Breast epithelium (tissue), 4 donors: ENCODE measurements at regions not wholly inside any gene's neighbourhood (a gene's known extent, or its start where the extent isn't known, plus 50 kb on each side); places are given as distances from the start of the nearest gene placed in this dataset.

ENCODE experiments used
- DNase-seq, 2 donors: peaks; one replicate each; pipeline ENCODE4 v3.0.0-alpha.2; 2019; ENCODE audit warnings: low spot score in 2 of 2
- H3K27ac ChIP-seq, 2 donors: fragments of 200-600 bp; sonication (generic) in 1 of 2; one replicate each; pipeline ENCODE4 v1.5.1; 2016 to 2019; ENCODE audit warnings: mild to moderate bottlenecking in 1 of 2
- H3K27me3 ChIP-seq, 2 donors: fragments of 200-600 bp; sonication (generic) in 1 of 2; one replicate each; pipeline versions ENCODE4 v1.5.1 to v1.6.0; 2017 to 2019; ENCODE audit warnings: control low read depth in 1 of 2, mild to moderate bottlenecking in 1 of 2
- H3K36me3 ChIP-seq: fragments of 200-600 bp; one replicate; pipeline ENCODE4 v1.5.1; 2019
- H3K4me1 ChIP-seq, 2 donors: fragments of 200-600 bp; sonication (generic); one replicate each; pipeline ENCODE4 v1.5.1; 2016 to 2019; ENCODE audit warnings: control low read depth in 1 of 2
- H3K4me3 ChIP-seq, 3 donors: fragments of 200-600 bp; sonication (generic); 1 replicate in 2 of 3; 2 replicates in 1 of 3; pipeline ENCODE4 v1.5.1; 2016 to 2019; ENCODE audit warnings: mild to moderate bottlenecking in 3 of 3, moderate library complexity in 2 of 3
- H3K9me3 ChIP-seq, 2 donors: fragments of 200-600 bp; sonication (generic) in 1 of 2; one replicate each; pipeline ENCODE4 v1.5.1; 2016 to 2019; ENCODE audit warnings: control low read depth in 1 of 2
- CTCF ChIP-seq, 3 donors: fragments of 450-650 bp; IDR thresholded peaks; one replicate each; pipeline ENCODE4 v1.5.1; 2016 to 2017; ENCODE audit warnings: antibody characterized with exemption in 3 of 3, mild to moderate bottlenecking in 3 of 3, moderate library complexity in 3 of 3
- POLR2A ChIP-seq: fragments of 450-650 bp; IDR thresholded peaks from one replicate; pipeline ENCODE4 v1.6.1; 2016; ENCODE audit warnings: antibody characterized with exemption, mild to moderate bottlenecking, moderate library complexity
- POLR2AphosphoS5 ChIP-seq, 3 donors: sonication (generic); formaldehyde crosslinking; IDR thresholded peaks; one replicate each; pipeline ENCODE4 v1.6.1; 2017; ENCODE audit warnings: antibody characterized with exemption in 3 of 3
- intact Hi-C: fragments of 100-400 bp; cut with DNase I; formaldehyde crosslinking; loops from one replicate; pipeline ENCODE4 v1.15.1; 2023; ENCODE audit warnings: low total_unique reads

GRCh38 chr18:56235071-56235470 is 403.3 kb downstream of the TXNL1 start:
- intact Hi-C loops: no loop called here

DNA sequence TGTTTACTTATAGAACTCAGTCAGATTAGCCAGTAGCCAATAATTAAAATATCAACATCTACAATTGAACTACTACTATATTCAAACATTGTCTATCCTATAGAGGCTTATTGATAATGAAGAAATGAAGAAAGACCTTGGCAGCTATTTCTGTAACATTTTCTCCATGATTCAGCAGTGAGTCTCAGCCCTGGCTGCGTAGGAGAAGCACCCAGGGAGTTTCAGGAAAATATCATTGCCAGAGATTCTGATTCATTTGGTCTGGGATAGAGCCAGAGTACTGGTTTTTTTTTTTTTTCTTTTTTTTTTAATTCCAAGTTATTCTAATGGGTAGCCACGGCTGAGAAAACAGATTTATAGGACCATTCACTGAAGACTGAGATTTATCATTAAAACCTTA is 404.8 kb downstream of the TXNL1 start:
- no peaks in the 10 kb centered on the region for H3K9me3 ChIP-seq
- no peak for DNase-seq
- no peaks in the 10 kb centered on the region for H3K4me1 ChIP-seq
- TF ChIP-seq CTCF (IDR thresholded peaks at IDR 0.05): no peak
- TF ChIP-seq POLR2AphosphoS5 (IDR thresholded peaks at IDR 0.05): no peak
- no peak for TF ChIP-seq POLR2A
- no peaks in the 10 kb centered on the region for H3K36me3 ChIP-seq
- H3K27me3 ChIP-seq: no peaks in the 10 kb centered on the region
- H3K27ac ChIP-seq: no peak overlapping the region
- H3K4me3 ChIP-seq: no peak overlapping the region
- intact Hi-C loops: no loop called here

More at GRCh38 chr18:56235071-56235470, 403.3 kb downstream of the TXNL1 start:
- Histone ChIP-seq H3K4me3 (no peak overlapping the region), H3K36me3 (no peaks in the 10 kb centered on the region), H3K4me1 (no peaks in the 10 kb centered on the region), H3K27me3 (no peaks in the 10 kb centered on the region), H3K9me3 (no peaks in the 10 kb centered on the region), H3K27ac (no peak overlapping the region)
- TF ChIP-seq CTCF (IDR thresholded peaks at IDR 0.05) (no peak), POLR2A (no peak), POLR2AphosphoS5 (IDR thresholded peaks at IDR 0.05) (no peak)
- DNase-seq: no peak

GRCh38 chr18:56226025-56226424 is 412.4 kb downstream of the TXNL1 start:
- Histone ChIP-seq H3K27ac (no peak overlapping the region), H3K4me1 (no peaks in the 10 kb centered on the region), H3K9me3 (no peaks in the 10 kb centered on the region), H3K27me3 (no peaks in the 10 kb centered on the region), H3K36me3 (no peaks in the 10 kb centered on the region), H3K4me3 (no peak overlapping the region)
- intact Hi-C loops: no loop called here
- TF ChIP-seq CTCF (IDR thresholded peaks at IDR 0.05): no peak
- DNase-seq: no peak

DNA sequence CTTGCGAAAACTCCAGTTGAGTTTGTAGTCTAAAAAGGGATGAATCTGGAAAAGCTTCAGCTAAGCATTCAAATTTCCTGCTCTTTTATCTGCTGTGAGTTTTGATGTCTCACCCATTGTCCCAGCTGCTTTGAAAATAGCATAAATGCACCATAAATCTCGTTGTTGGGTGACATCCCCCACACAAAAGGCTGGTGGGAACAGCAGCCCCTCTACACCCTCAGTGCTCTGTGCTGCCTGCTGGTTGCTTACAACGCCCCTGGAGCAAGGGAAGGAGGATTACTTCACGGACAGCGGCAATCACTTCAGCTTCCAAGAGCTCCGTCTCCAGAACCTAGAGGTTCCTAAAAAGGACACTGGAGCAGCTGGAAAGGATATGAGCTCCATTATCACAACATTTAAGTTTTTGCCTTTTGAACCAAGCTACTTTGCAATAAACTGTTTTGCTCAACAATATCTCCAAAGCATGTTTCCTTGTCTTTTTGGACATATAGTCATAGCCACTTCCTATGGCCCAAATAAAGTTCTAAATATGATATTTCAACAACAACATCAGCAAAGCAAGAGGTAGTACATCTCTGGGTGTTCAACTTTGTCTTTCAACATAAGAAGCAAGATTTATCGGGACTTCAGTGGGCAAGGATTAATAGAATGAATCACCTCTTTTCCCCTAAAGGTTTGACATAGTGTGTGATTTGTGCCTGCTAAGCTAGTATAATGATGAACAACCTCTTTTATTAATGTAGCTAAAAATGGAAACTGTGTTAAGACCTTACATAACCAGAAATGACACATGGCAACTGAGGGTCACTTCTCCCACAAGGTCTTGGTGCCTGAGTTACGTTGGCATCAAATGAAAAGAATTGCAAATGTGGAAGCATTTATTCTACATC is 413.5 kb downstream of the TXNL1 start:
- H3K36me3 ChIP-seq: no peaks in the 10 kb centered on the region
- no peaks in the 10 kb centered on the region for H3K4me1 ChIP-seq
- no peak overlapping the region for H3K4me3 ChIP-seq
- no peak overlapping the region for H3K27ac ChIP-seq
- intact Hi-C loops: no loop called here
- no peaks in the 10 kb centered on the region for H3K9me3 ChIP-seq
- TF ChIP-seq POLR2AphosphoS5 (IDR thresholded peaks at IDR 0.05): no peak
- TF ChIP-seq CTCF (IDR thresholded peaks at IDR 0.05): no peak
- TF ChIP-seq POLR2A: no peak
- no peaks in the 10 kb centered on the region for H3K27me3 ChIP-seq
- DNase-seq: no peak

GRCh38 chr18:56221195-56222065 is 417.0 kb downstream of the TXNL1 start:
- Histone ChIP-seq H3K4me3 (no peak overlapping the region), H3K9me3 (no peaks in the 10 kb centered on the region), H3K27me3 (no peaks in the 10 kb centered on the region), H3K27ac (no peak overlapping the region), H3K36me3 (no peaks in the 10 kb centered on the region), H3K4me1 (no peaks in the 10 kb centered on the region)
- intact Hi-C loops: no loop called here
- TF ChIP-seq CTCF (IDR thresholded peaks at IDR 0.05) (no peak), POLR2A (no peak), POLR2AphosphoS5 (IDR thresholded peaks at IDR 0.05) (no peak)
- no peak for DNase-seq
